ENCODE measurements at regions not wholly inside any gene's neighbourhood (a gene's known extent, or its start where the extent isn't known, plus 50 kb on each side); places are given as distances from the start of the nearest gene placed in this dataset.

- DNase-seq (ENCODE audit: low read depth in 2 of 2, low spot score in 1 of 2), result no peak
These were observed 49.7 kb downstream of the KLF12 start for GRCh38 chr13:74084375-74084935.

- no peak for DNase-seq (ENCODE audit: low read depth in 2 of 2, low spot score in 1 of 2)
These were observed 51.5 kb downstream of the KLF12 start for GRCh38 chr13:74082741-74083160.

- DNase-seq (ENCODE audit: low read depth in 2 of 2, low spot score in 1 of 2), result no peak
These were observed 53.4 kb downstream of the KLF12 start for GRCh38 chr13:74080762-74081161.

DNA sequence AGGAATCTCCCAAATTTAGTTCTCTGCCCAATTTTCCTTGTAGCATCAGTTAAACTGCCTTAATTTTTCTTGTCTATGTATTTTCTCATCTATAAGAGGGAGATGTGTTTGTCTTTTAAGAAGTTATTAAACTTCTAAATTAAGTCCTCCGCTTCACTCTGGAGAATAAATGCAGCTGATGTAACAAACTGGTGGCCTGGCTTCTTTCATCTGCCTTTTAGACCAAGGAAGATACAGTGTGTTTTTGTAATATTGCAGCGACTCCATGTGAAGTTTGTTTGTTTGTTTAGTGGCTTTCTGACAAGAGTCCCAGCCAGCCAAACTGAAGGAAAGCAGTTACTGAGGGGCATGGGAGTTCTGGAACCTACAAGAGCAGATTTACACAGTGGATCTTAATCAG is 56.4 kb downstream of the KLF12 start:
- no peak for DNase-seq (ENCODE audit: low read depth in 2 of 2, low spot score in 1 of 2)

- no peak for DNase-seq (ENCODE audit: low read depth in 2 of 2, low spot score in 1 of 2)
These were observed 56.8 kb downstream of the KLF12 start for GRCh38 chr13:74077375-74077774.

DNA sequence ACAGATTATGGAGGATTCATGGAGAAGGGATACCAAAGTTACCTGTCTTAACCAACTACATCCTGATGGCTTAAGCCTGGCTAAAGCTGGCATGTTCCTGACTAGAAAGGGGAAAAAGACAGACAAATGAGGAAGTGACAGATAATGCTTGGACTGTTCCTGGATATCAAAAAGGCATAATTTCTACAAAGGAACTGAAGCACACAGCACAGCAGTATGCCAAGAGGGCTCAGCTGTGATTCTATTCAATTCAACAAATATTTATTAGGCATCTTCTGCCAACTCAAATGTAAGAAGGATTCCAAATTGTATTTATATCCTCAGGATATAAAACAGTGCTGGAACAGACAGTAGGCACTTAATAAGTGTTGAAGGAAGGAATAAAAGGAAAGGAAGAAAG is 59.5 kb downstream of the KLF12 start:
- DNase-seq (ENCODE audit: low read depth in 2 of 2, low spot score in 1 of 2), result no peak

GRCh38 chr13:74073274-74073673 is 60.9 kb downstream of the KLF12 start:
- no peak for DNase-seq (ENCODE audit: low read depth in 2 of 2, low spot score in 1 of 2)

GRCh38 chr13:74070513-74070912 is 63.7 kb downstream of the KLF12 start:
- no peak for DNase-seq (ENCODE audit: low read depth in 2 of 2, low spot score in 1 of 2)

DNA sequence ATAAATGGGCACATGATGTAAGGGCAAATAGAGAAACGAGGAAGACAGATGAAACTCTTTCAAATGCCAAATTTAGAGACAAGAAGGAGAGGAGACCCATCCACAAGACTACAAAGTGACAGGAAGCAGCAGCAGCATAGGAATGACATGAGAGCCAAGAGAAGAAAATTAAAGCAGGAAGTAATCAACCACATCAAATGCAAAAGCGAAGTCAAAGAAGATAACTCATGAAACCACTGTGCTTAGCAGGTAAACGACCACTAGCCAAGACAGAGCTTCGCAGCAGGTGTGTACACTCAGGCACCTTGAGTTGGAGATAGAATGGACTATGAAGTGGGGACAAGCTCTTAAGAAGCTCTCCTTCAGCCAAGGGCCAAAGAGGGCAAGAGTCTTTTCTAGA is 64.1 kb downstream of the KLF12 start:
- DNase-seq (ENCODE audit: low read depth in 2 of 2, low spot score in 1 of 2), result no peak

DNA sequence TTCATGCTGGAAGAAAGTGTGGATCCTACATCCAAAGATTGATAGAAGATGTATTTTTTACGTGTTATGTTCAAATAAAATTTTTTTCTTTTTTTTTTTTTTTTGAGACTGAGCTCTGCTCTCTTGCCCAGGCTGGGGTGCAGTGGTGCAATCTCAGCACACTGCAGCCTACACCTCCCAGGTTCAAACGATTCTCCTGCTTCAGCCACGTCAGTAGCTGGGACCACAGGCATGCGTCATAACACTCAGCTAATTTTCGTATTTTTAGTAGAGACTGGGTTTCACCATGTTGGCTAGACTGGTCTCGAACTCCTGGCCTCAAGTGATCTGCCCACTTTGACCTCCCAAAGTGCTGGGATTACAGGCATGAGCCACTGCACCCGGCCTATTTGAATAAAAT is 65.7 kb downstream of the KLF12 start:
- no peak for DNase-seq (ENCODE audit: low read depth in 2 of 2, low spot score in 1 of 2)

DNA sequence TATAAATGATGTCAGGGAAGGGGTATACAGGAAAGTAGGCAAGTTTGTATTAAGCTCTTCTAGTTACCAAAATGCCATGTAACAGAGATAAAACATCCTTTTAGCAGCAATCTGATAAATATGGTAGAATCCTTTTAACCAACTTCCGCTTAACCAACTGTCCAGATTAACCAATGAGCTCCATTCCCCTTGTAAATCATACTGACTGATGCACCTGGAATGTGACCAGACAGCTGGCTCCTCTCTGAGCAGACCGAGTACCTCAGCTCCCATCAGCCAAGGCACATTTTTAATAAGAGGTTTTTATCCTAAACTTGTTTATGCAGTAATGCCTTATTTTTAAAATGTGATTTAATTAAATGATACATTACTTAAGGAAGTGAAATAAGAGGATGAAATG is 66.4 kb downstream of the KLF12 start:
- no peak for DNase-seq (ENCODE audit: low read depth in 2 of 2, low spot score in 1 of 2)

- DNase-seq (ENCODE audit: low read depth in 2 of 2, low spot score in 1 of 2), result no peak
These were observed 67.3 kb downstream of the KLF12 start for GRCh38 chr13:74066937-74067336.

DNA sequence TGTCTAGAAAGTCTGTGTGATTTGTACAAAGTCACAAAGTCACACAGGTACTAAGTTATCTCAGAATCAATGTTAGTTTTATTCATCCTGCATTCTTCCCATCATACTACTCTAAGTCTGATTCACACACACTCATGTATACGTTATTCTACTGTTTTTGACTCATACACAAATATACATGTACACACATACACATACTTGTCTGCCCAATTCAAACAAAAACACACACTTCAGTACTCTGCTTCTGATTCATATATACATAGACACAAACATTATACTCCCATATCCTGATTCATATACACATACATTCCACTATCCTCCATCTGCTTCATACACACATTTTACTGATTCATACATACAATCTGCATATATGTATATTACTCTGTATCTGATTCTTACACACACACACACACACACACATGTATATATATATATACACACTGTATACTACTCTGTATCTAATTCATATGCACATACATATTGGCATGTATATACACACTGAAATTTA is 69.3 kb downstream of the KLF12 start:
- DNase-seq (ENCODE audit: low read depth in 2 of 2, low spot score in 1 of 2), result no peak

GRCh38 chr13:74063533-74064100 is 70.6 kb downstream of the KLF12 start:
- DNase-seq (ENCODE audit: low read depth in 2 of 2, low spot score in 1 of 2), result no peak

GRCh38 chr13:74062933-74063332 is 71.3 kb downstream of the KLF12 start:
- DNase-seq (ENCODE audit: low read depth in 2 of 2, low spot score in 1 of 2), result no peak

DNA sequence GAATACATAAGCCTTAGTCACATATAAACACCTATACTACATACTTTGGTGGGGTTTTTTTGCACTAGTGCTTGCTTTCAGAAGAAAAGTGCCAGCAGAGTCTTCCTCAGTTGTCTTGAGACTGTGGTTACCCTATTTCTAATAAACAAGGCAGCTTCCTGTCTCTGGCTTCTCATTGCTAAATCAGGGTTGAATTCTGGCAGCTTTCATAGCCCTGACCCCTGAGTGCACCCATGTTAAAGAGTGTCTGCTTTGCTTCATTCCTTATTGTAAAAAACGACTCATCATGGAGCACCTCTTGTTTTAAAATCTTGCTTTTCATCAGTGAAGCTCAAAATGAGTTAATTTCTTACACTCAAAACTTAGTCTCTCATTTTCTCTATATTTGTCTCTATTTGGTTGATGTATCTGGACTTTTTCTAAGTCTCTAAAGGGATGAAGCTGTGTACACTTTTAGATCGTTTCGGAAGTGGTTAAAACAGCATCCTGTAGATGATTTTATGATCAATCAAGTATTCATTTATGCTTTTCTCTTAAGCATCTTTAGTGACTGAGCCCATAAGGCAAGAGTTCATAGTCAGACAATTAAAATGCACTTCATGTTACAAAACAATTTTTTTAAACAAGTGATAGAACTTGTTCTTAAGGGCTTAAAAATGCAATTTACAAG is 72.1 kb downstream of the KLF12 start:
- DNase-seq (ENCODE audit: low read depth in 2 of 2, low spot score in 1 of 2), result no peak

- no peak for DNase-seq (ENCODE audit: low read depth in 2 of 2, low spot score in 1 of 2)
These were observed 77.2 kb downstream of the KLF12 start for GRCh38 chr13:74056801-74057542.

GRCh38 chr13:74052402-74052928 is 81.7 kb downstream of the KLF12 start:
- no peak for DNase-seq (ENCODE audit: low read depth in 2 of 2, low spot score in 1 of 2)

GRCh38 chr13:74048756-74049155 is 85.4 kb downstream of the KLF12 start:
- DNase-seq (ENCODE audit: low read depth in 2 of 2, low spot score in 1 of 2), result no peak

- DNase-seq (ENCODE audit: low read depth in 2 of 2, low spot score in 1 of 2), result no peak
These were observed 86.1 kb downstream of the KLF12 start for GRCh38 chr13:74047931-74048600.

- DNase-seq (ENCODE audit: low read depth in 2 of 2, low spot score in 1 of 2), result no peak
These were observed 87.8 kb downstream of the KLF12 start for GRCh38 chr13:74046431-74046830.

Measured in stimulated activated CD8-positive, alpha-beta memory T cell treated with anti-CD3 and anti-CD28 coated beads, Interleukin-4, amount 100 ng/mL, for 4 hours (primary cell).